Breast epithelium (tissue), 3 donors: ENCODE measurements at regions not wholly inside any gene's neighbourhood (a gene's known extent, or its start where the extent isn't known, plus 50 kb on each side); places are given as distances from the start of the nearest gene placed in this dataset.

Source experiments
- POLR2A ChIP-seq: fragments of 450-650 bp; IDR thresholded peaks from one replicate; pipeline ENCODE4 v1.6.1; 2016; ENCODE audit warnings: antibody characterized with exemption, mild to moderate bottlenecking, moderate library complexity
- TF ChIP-seq, protein P1 (sequence below), 3 donors: fragments of 450-650 bp; IDR thresholded peaks; one replicate each; pipeline ENCODE4 v1.5.1; 2016 to 2017; ENCODE audit warnings: antibody characterized with exemption in 3 of 3, mild to moderate bottlenecking in 3 of 3, moderate library complexity in 3 of 3

DNA sequence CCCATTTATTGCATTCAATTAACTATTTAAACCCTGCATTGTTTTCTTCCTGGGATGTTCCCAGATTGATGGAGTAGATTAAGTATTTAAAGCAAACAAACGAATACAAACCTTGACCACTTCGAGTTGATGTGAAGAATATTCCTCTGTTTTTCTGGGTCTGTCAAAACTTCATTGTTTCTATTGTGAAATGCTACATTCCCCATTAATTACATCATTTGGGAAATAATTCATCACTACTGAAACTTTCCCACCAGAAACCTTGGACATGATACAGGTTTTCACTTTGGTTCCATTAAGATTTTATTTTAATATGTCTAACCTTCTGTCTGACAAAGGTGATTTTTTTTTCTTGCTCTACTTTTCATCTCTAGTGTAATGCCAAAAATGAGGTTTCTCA is 365.1 kb upstream of the ETAA1 start:
- TF ChIP-seq, protein P1, sequence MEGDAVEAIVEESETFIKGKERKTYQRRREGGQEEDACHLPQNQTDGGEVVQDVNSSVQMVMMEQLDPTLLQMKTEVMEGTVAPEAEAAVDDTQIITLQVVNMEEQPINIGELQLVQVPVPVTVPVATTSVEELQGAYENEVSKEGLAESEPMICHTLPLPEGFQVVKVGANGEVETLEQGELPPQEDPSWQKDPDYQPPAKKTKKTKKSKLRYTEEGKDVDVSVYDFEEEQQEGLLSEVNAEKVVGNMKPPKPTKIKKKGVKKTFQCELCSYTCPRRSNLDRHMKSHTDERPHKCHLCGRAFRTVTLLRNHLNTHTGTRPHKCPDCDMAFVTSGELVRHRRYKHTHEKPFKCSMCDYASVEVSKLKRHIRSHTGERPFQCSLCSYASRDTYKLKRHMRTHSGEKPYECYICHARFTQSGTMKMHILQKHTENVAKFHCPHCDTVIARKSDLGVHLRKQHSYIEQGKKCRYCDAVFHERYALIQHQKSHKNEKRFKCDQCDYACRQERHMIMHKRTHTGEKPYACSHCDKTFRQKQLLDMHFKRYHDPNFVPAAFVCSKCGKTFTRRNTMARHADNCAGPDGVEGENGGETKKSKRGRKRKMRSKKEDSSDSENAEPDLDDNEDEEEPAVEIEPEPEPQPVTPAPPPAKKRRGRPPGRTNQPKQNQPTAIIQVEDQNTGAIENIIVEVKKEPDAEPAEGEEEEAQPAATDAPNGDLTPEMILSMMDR (IDR thresholded peaks at IDR 0.05): no peak
- no peak for TF ChIP-seq POLR2A
